HepG2 (cell line): ENCODE measurements at regions not wholly inside any gene's neighbourhood (a gene's known extent, or its start where the extent isn't known, plus 50 kb on each side); places are given as distances from the start of the nearest gene placed in this dataset.

Source experiments
- ATAC-seq: fragments of 200-7000 bp; cut with Tn5 transposase; 3 replicates; pipeline ENCODE4 v1.9.1; 2020; ENCODE audit warnings: mild to moderate bottlenecking, moderate library complexity
- BruUV-seq: library from RNA; stranded (reverse); fragments of 400-500 nt; replicated peaks from 2 replicates; lab custom pipeline; 2021; lab: Mats Ljungman, UMichigan
- CTCF ChIA-PET: fragments of 300-600 bp; formaldehyde crosslinking; extraction: SDS; loops from one replicate; lab custom pipeline; 2021; ENCODE audit warnings: low total read pairs, inconsistent platforms, low intra/inter-chr PET ratio; lab: Yijun Ruan, JAX
- POLR2A ChIA-PET: fragments of 350-600 bp; sonication (Branson Sonifier 250); formaldehyde crosslinking; loops from one replicate; lab custom pipeline; 2020; ENCODE audit warnings: antibody characterized with exemption, inconsistent platforms; lab: Yijun Ruan, JAX
- DNase-seq: peaks from one replicate; pipeline ENCODE4 v3.0.0-alpha.2; 2015; ENCODE audit warnings: low spot score
- FAIRE-seq: peaks from 3 replicates; lab custom pipeline; 2011; peaks lifted over from hg19 to GRCh38; lab: Jason Lieb, UNC
- H2AFZ ChIP-seq: one replicate; pipeline ENCODE4 v1.6.1; 2011; ENCODE audit warnings: low read length, inconsistent platforms
- H3K27ac ChIP-seq: fragments of 300-600 bp; 3 replicates; pipeline ENCODE4 v1.8.0; 2011; ENCODE audit warnings: mixed run types, mild to moderate bottlenecking, mixed read lengths, low read length, inconsistent platforms; ENCODE audit not compliant: insufficient read depth; ENCODE audit errors: extremely low read length
- H3K27me3 ChIP-seq, 2 experiments: fragments of 200-600 bp in 1 of 2; 2 replicates in 1 of 2; 3 replicates in 1 of 2; pipeline versions ENCODE4 v1.6.0 to v1.8.0; 2011; ENCODE audit warnings: low read length in 2 of 2, mild to moderate bottlenecking in 2 of 2, moderate library complexity in 2 of 2, inconsistent platforms in 1 of 2; ENCODE audit not compliant: insufficient read depth in 2 of 2, control insufficient read depth in 1 of 2
- H3K36me3 ChIP-seq, 2 experiments: fragments of 200-600 bp in 1 of 2; replicated peaks in 1 of 2; 2 replicates in 1 of 2; 3 replicates in 1 of 2; pipeline versions ENCODE4 v1.5.1 to v1.8.0; 2011; ENCODE audit warnings: low read length in 2 of 2, inconsistent platforms in 1 of 2; ENCODE audit not compliant: insufficient read depth in 2 of 2, control insufficient read depth in 1 of 2
- H3K4me1 ChIP-seq: 2 replicates; pipeline ENCODE4 v1.5.1; 2012; ENCODE audit warnings: low read length, inconsistent platforms; ENCODE audit not compliant: insufficient read depth
- H3K4me2 ChIP-seq: 2 replicates; pipeline ENCODE4 v1.6.0; 2011; ENCODE audit warnings: low read depth, low read length, inconsistent platforms
- H3K4me3 ChIP-seq, 3 experiments: fragments of 200-600 bp in 1 of 3; sonication (generic), shearing (Covaris generic) in 1 of 3; replicated peaks in 1 of 3; 2 replicates each; pipeline ENCODE4 v1.5.1; 2011 to 2016; ENCODE audit warnings: low read length in 3 of 3, inconsistent platforms in 2 of 3, low read depth in 2 of 3, mild to moderate bottlenecking in 2 of 3, control low read depth in 1 of 3, mixed read lengths in 1 of 3; ENCODE audit not compliant: insufficient read depth in 1 of 3
- H3K79me2 ChIP-seq: one replicate; pipeline ENCODE4 v1.6.1; 2011; ENCODE audit warnings: low read length, inconsistent platforms; ENCODE audit not compliant: insufficient read depth
- H3K9ac ChIP-seq: 2 replicates; pipeline ENCODE4 v1.6.0; 2011; ENCODE audit warnings: mild to moderate bottlenecking, low read depth, low read length, inconsistent platforms; ENCODE audit not compliant: insufficient read depth
- H3K9me3 ChIP-seq: 2 replicates; pipeline ENCODE4 v1.5.1; 2012; ENCODE audit warnings: mild to moderate bottlenecking, low read length
- H4K20me1 ChIP-seq: 2 replicates; pipeline ENCODE4 v1.6.0; 2011; ENCODE audit warnings: inconsistent platforms, mild to moderate bottlenecking, low read length, moderate library complexity; ENCODE audit not compliant: insufficient read depth
- ETV6 ChIP-seq: sonication (generic); formaldehyde crosslinking; conservative IDR thresholded peaks from 2 replicates; pipeline ENCODE4 v1.4.0; 2020; ENCODE audit warnings: missing genetic modification reagents
- FOXK1 ChIP-seq: sonication (generic); formaldehyde crosslinking; IDR thresholded peaks from 2 replicates; pipeline ENCODE4 v1.4.0; 2020; ENCODE audit warnings: low read depth, missing genetic modification reagents, borderline replicate concordance
- HOXA7 ChIP-seq: sonication (generic); formaldehyde crosslinking; IDR thresholded peaks from 2 replicates; pipeline ENCODE4 v1.8.1; 2022; ENCODE audit warnings: mild to moderate bottlenecking, missing genetic modification reagents, moderate library complexity
- NFKBIZ ChIP-seq: IDR thresholded peaks from 2 replicates; pipeline ENCODE4 v1.6.1; 2018; ENCODE audit warnings: missing genetic modification reagents, missing compliant biosample characterization
- PHF8 ChIP-seq: sonication (generic); formaldehyde crosslinking; IDR thresholded peaks from 2 replicates; pipeline ENCODE4 v1.5.0; 2020; ENCODE audit warnings: missing genetic modification reagents
- SMAD9 ChIP-seq: sonication (generic); formaldehyde crosslinking; IDR thresholded peaks from 2 replicates; pipeline ENCODE4 v1.5.1; 2020; ENCODE audit warnings: mild to moderate bottlenecking, missing genetic modification reagents
- SMARCC2 ChIP-seq: fragments of 450-650 bp; IDR thresholded peaks from 2 replicates; pipeline ENCODE4 v1.6.1; 2017; ENCODE audit warnings: antibody characterized with exemption, mild to moderate bottlenecking
- TAF15 ChIP-seq: fragments of 200-400 bp; formaldehyde crosslinking; IDR thresholded peaks from one replicate; pipeline ENCODE4 v1.6.1; 2018; ENCODE audit warnings: mild to moderate bottlenecking, low read depth, low read length; ENCODE audit not compliant: poor library complexity, severe bottlenecking
- ZNF20 ChIP-seq: sonication (generic); formaldehyde crosslinking; IDR thresholded peaks from 2 replicates; pipeline ENCODE4 v1.4.0; 2020; ENCODE audit warnings: mild to moderate bottlenecking, moderate library complexity, missing genetic modification reagents
- ZNF329 ChIP-seq: sonication (generic); formaldehyde crosslinking; IDR thresholded peaks from 2 replicates; pipeline ENCODE4 v1.9.0; 2021; ENCODE audit warnings: low read depth, mild to moderate bottlenecking, missing genetic modification reagents
- ZNF652 ChIP-seq: IDR thresholded peaks from 2 replicates; pipeline ENCODE4 v1.6.1; 2016; ENCODE audit warnings: low read depth, borderline replicate concordance
- in situ Hi-C: cut with HindIII; loops from 2 replicates; pipeline ENCODE4 v1.10.0; 2017; ENCODE audit warnings: low pct_unique_long_range_greater_than_20kb; ENCODE audit not compliant: extremely low pct_ligation_motif_present
- intact Hi-C: fragments of 100-400 bp; cut with micrococcal nuclease; formaldehyde crosslinking; loops from one replicate; pipeline ENCODE4 v1.10.0; 2022; ENCODE audit not compliant: unreplicated experiment
- TF ChIP-seq, protein P1 (sequence below): sonication (generic); formaldehyde crosslinking; IDR thresholded peaks from 2 replicates; pipeline ENCODE4 v1.5.0; 2020; ENCODE audit warnings: missing genetic modification reagents
- TF ChIP-seq, protein P2 (sequence below): sonication (generic); formaldehyde crosslinking; IDR thresholded peaks from 2 replicates; pipeline ENCODE4 v1.5.0; 2020; ENCODE audit warnings: mild to moderate bottlenecking, missing genetic modification reagents
- TF ChIP-seq, protein P3 (sequence below): sonication (generic); formaldehyde crosslinking; IDR thresholded peaks from 2 replicates; pipeline ENCODE4 v1.4.0; 2020; ENCODE audit warnings: missing genetic modification reagents, mild to moderate bottlenecking, borderline replicate concordance
- TF ChIP-seq, protein P4 (sequence below): sonication (generic); formaldehyde crosslinking; conservative IDR thresholded peaks from 2 replicates; pipeline ENCODE4 v1.4.0; 2020; ENCODE audit warnings: mild to moderate bottlenecking, missing genetic modification reagents, moderate library complexity

DNA sequence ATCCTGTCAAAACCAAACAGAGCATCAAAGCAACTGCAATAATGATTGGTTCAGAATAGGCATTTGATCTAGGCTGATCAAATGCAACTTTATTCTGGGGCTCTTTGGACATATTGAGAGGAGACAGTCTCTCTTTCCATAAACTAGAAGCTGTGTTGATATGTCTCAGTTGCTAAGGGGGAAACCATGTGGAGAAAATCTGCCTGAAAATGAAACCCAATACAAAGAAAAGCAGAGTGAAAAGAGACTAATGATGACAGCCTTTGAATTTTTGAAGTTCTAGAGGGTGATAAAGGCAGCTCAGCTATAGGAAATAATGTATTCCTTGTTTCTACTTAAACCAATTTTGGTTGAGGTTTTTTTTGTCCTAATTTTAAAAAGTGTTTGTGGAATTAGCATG is 941.8 kb upstream of the POT1 start:
- H2AFZ ChIP-seq = no peak overlapping the region
- H3K9ac ChIP-seq = no peak overlapping the region
- CTCF ChIA-PET = no interaction called here
- H3K4me3 ChIP-seq = no peak overlapping the region
- H3K27me3 ChIP-seq = no peaks in the 10 kb centered on the region
- DNase-seq (no peak), ATAC-seq (no peak), FAIRE-seq (no peak)
- H3K27ac ChIP-seq = no peak overlapping the region
- no peaks in the 10 kb centered on the region for H4K20me1 ChIP-seq
- no peaks in the 10 kb centered on the region for H3K4me1 ChIP-seq
- BruUV-seq = no TSS peak
- no peak overlapping the region for H3K4me2 ChIP-seq
- POLR2A ChIA-PET = no interaction called here
- peaks cover 77% of the 10 kb centered on the region for H3K9me3 ChIP-seq
- in situ Hi-C loops = no loop called here
- H3K36me3 ChIP-seq = no peaks in the 10 kb centered on the region
- no peaks in the 10 kb centered on the region for H3K79me2 ChIP-seq
- intact Hi-C loops = no loop called here
- TF ChIP-seq FOXK1 (CRISPR knock-in tag) (no peak), ETV6 (CRISPR knock-in tag) (no peak), ZNF329 (no peak), PHF8 (CRISPR knock-in tag) (no peak), SMARCC2 (no peak), HOXA7 (CRISPR knock-in tag) (no peak), SMAD9 (CRISPR knock-in tag) (no peak), ZNF20 (CRISPR knock-in tag) (no peak), ZNF652 (CRISPR knock-in tag) (no peak), NFKBIZ (no peak), TAF15 (no peak)
- TF ChIP-seq, protein P1, sequence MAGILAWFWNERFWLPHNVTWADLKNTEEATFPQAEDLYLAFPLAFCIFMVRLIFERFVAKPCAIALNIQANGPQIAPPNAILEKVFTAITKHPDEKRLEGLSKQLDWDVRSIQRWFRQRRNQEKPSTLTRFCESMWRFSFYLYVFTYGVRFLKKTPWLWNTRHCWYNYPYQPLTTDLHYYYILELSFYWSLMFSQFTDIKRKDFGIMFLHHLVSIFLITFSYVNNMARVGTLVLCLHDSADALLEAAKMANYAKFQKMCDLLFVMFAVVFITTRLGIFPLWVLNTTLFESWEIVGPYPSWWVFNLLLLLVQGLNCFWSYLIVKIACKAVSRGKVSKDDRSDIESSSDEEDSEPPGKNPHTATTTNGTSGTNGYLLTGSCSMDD (CRISPR knock-in tag) = no peak
- TF ChIP-seq, protein P2, sequence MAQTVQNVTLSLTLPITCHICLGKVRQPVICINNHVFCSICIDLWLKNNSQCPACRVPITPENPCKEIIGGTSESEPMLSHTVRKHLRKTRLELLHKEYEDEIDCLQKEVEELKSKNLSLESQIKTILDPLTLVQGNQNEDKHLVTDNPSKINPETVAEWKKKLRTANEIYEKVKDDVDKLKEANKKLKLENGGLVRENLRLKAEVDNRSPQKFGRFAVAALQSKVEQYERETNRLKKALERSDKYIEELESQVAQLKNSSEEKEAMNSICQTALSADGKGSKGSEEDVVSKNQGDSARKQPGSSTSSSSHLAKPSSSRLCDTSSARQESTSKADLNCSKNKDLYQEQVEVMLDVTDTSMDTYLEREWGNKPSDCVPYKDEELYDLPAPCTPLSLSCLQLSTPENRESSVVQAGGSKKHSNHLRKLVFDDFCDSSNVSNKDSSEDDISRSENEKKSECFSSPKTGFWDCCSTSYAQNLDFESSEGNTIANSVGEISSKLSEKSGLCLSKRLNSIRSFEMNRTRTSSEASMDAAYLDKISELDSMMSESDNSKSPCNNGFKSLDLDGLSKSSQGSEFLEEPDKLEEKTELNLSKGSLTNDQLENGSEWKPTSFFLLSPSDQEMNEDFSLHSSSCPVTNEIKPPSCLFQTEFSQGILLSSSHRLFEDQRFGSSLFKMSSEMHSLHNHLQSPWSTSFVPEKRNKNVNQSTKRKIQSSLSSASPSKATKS (CRISPR knock-in tag) = no peak
- TF ChIP-seq, protein P3, sequence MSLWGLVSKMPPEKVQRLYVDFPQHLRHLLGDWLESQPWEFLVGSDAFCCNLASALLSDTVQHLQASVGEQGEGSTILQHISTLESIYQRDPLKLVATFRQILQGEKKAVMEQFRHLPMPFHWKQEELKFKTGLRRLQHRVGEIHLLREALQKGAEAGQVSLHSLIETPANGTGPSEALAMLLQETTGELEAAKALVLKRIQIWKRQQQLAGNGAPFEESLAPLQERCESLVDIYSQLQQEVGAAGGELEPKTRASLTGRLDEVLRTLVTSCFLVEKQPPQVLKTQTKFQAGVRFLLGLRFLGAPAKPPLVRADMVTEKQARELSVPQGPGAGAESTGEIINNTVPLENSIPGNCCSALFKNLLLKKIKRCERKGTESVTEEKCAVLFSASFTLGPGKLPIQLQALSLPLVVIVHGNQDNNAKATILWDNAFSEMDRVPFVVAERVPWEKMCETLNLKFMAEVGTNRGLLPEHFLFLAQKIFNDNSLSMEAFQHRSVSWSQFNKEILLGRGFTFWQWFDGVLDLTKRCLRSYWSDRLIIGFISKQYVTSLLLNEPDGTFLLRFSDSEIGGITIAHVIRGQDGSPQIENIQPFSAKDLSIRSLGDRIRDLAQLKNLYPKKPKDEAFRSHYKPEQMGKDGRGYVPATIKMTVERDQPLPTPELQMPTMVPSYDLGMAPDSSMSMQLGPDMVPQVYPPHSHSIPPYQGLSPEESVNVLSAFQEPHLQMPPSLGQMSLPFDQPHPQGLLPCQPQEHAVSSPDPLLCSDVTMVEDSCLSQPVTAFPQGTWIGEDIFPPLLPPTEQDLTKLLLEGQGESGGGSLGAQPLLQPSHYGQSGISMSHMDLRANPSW (CRISPR knock-in tag) = no peak
- TF ChIP-seq, protein P4, sequence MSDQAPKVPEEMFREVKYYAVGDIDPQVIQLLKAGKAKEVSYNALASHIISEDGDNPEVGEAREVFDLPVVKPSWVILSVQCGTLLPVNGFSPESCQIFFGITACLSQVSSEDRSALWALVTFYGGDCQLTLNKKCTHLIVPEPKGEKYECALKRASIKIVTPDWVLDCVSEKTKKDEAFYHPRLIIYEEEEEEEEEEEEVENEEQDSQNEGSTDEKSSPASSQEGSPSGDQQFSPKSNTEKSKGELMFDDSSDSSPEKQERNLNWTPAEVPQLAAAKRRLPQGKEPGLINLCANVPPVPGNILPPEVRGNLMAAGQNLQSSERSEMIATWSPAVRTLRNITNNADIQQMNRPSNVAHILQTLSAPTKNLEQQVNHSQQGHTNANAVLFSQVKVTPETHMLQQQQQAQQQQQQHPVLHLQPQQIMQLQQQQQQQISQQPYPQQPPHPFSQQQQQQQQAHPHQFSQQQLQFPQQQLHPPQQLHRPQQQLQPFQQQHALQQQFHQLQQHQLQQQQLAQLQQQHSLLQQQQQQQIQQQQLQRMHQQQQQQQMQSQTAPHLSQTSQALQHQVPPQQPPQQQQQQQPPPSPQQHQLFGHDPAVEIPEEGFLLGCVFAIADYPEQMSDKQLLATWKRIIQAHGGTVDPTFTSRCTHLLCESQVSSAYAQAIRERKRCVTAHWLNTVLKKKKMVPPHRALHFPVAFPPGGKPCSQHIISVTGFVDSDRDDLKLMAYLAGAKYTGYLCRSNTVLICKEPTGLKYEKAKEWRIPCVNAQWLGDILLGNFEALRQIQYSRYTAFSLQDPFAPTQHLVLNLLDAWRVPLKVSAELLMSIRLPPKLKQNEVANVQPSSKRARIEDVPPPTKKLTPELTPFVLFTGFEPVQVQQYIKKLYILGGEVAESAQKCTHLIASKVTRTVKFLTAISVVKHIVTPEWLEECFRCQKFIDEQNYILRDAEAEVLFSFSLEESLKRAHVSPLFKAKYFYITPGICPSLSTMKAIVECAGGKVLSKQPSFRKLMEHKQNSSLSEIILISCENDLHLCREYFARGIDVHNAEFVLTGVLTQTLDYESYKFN (CRISPR knock-in tag) = no peak
